NT2/D1 (cell line): ENCODE measurements at regions not wholly inside any gene's neighbourhood (a gene's known extent, or its start where the extent isn't known, plus 50 kb on each side); places are given as distances from the start of the nearest gene placed in this dataset.

Experiments
- SUZ12 ChIP-seq: IDR thresholded peaks from 2 replicates; pipeline ENCODE4 v1.6.1; 2011; ENCODE audit not compliant: insufficient read length, insufficient read depth; ENCODE audit errors: extremely low read depth
- YY1 ChIP-seq: IDR thresholded peaks from 2 replicates; pipeline ENCODE4 v1.6.1; 2011; ENCODE audit not compliant: insufficient read length, insufficient read depth
- ZNF274 ChIP-seq: IDR thresholded peaks from 2 replicates; pipeline ENCODE4 v1.6.1; 2011; ENCODE audit warnings: mild to moderate bottlenecking, low read depth, low read length

DNA sequence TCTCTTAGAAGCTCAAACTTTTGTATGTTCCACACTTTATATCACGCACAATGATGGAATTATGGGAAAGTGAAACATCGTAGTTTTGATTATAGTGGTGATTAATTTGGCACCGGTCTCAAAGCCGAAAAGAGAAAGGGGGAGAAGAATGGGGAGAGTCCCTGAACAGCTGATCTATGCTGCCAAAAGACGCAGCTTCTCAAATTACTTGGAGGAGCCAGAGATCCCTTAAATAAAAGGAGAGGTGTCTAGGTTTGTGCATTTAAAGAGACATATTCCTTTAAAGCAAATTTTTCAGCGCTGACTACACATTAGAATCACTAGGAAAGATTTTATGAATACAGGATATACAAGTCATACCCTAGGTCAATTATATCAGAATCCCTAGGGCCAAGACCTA, 599.6 kb upstream of the ADAMTS5 start:
- TF ChIP-seq YY1, result no peak
- TF ChIP-seq ZNF274, result no peak
- no peak for TF ChIP-seq SUZ12
